Superior temporal gyrus (tissue), 1 donor: ENCODE measurements at regions not wholly inside any gene's neighbourhood (a gene's known extent, or its start where the extent isn't known, plus 50 kb on each side); places are given as distances from the start of the nearest gene placed in this dataset.
"Not testable (repeated sequence)": the region's sequence is repeated elsewhere in the genome, so short reads cannot be mapped to it uniquely, and the experiment has no call there.

Experiments
- DNase-seq: peaks from one replicate; pipeline ENCODE4 v3.0.0-alpha.2; 2016; ENCODE audit errors: extremely low spot score

- not testable (repeated sequence) for DNase-seq
Measured at GRCh38 chr1:53399370-53400133, 59.6 kb upstream of the DMRTB1 start.

DNA sequence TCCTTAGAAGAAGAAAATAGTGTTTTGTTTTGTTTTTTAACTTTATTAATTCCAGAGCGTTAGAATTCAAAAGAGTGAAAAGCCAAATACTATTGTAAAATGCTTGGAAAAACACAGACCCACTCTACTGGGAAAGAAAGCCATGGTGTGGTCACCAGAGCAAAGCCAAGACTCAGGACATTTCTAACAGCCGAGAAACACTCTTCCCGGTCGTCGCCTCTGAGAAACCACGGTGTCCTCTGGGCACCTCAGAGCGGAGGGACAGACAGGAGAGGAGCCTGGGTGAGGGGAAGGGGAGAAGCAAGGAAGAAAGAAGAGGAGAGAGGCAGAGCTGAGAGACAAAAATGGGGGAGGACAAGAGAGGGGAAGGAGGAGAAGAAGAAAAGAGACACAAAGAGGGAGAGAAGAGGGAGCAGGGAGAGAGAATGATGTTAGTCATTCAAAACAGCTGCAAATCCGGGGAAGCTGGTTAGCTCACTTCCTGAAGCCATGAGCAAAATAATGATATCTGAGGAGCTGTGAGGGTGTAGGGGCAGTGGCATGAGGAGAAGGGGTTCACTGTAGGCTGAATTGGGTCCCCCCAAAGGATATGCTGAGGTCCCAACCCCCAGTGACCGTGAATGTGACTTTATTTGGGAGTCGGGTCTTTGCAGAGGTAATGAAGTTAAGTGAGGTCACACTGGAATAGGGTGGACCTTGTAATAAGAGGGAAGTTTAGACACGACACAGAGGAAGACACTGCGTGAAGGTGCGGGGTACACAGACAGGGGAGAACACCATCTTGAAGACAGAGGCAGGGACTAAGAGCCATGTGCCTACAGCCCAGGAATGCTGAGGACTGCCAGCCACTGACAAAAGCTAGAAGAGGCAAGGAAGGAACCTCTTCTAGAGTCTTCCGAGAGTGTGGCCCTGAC lies 58.2 kb upstream of the DMRTB1 start:
- no peak for DNase-seq

- DNase-seq, result no peak
Measured at GRCh38 chr1:53401813-53402745, 57.1 kb upstream of the DMRTB1 start.

DNA sequence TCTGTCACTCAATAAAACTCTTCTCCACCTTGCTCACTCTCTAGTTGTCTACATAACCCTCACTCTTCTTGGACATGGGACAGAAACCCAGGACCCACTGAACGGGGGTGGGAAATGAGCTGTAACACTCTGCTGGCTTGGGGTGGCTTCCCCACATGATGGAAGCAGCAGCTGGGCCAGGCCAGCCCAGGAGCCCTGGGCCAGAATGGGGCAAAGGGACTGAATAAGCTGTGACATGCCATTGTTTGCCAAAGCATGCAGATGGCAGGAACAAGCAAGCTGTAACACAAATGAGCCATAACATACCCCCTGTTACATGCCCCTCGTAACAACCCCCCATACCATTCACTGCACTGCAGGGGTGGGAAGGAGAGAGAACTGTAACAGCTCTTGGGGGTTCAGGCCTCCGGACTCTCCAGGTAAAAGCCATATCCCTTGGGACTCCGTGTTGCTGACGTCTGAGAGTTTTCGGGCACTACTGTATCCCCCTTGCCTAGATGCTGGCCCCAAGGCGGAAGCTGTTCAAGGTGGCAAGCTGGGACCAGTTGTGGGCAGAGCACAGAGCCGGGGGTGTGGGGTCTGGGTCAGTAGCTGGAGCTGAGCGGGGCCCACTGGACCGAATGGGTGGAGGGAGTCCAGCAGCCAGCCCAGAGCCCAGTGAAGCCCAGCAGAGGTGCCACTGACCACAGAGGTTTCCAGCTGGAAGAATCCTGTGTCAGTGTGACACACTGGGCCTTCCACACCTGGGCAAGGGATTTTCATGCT lies 56.1 kb upstream of the DMRTB1 start:
- no peak for DNase-seq

DNA sequence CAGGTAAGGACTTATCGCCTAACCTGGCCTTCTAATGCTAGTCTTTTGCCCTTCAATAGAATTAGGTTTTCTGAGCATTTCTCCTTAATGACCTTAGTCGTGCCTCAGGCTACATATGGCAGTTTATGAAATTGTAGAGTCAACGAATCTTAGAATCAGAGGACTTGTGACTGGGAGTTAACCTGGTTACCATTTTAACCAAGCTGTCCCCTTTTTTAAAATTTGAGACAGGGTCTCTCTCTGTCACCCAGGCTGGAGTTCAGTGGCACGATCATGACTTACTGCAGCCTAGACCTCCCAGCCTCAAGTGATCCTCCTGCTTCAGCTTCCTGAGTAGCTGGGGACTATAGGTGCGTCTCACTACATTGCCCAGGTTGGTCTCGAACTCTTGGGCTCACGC lies 53.5 kb upstream of the DMRTB1 start:
- DNase-seq, result no peak

- DNase-seq, result no peak
Measured at GRCh38 chr1:53406551-53407235, 52.5 kb upstream of the DMRTB1 start.

GRCh38 chr1:53408013-53408754 lies 51.0 kb upstream of the DMRTB1 start:
- DNase-seq, result no peak

GRCh38 chr1:53408755-53409129 lies 50.5 kb upstream of the DMRTB1 start:
- no peak for DNase-seq

- DNase-seq, result no peak
Measured at GRCh38 chr1:53409233-53409632, 50.0 kb upstream of the DMRTB1 start.
